Loucy (cell line): ENCODE measurements at regions not wholly inside any gene's neighbourhood (a gene's known extent, or its start where the extent isn't known, plus 50 kb on each side); places are given as distances from the start of the nearest gene placed in this dataset.

Experiments
- H2AFZ ChIP-seq: fragments of 200-600 bp; sonication (generic); 2 replicates; pipeline ENCODE4 v1.6.0; 2016; ENCODE audit warnings: antibody characterized with exemption, mild to moderate bottlenecking, low read length, moderate library complexity
- H3F3A ChIP-seq: fragments of 200-600 bp; 2 replicates; pipeline ENCODE4 v1.6.0; 2016; ENCODE audit warnings: antibody characterized with exemption, low read depth, mild to moderate bottlenecking
- H3K27me3 ChIP-seq: fragments of 200-600 bp; sonication (generic); 2 replicates; pipeline ENCODE4 v1.6.1; 2014; ENCODE audit warnings: low read length, mild to moderate bottlenecking; ENCODE audit not compliant: insufficient read depth, poor library complexity, severe bottlenecking
- H3K36me3 ChIP-seq: fragments of 200-600 bp; sonication (generic); 2 replicates; pipeline ENCODE4 v1.6.1; 2016; ENCODE audit warnings: low read length; ENCODE audit not compliant: insufficient read depth
- H3K4me1 ChIP-seq: fragments of 200-600 bp; sonication (generic); 2 replicates; pipeline ENCODE4 v1.5.1; 2014; ENCODE audit warnings: low read length, mild to moderate bottlenecking; ENCODE audit not compliant: insufficient read depth, poor library complexity, severe bottlenecking
- H3K4me2 ChIP-seq: fragments of 200-600 bp; sonication (generic); 2 replicates; pipeline ENCODE4 v1.6.0; 2014; ENCODE audit warnings: antibody characterized with exemption, low read length, low read depth, mild to moderate bottlenecking; ENCODE audit not compliant: poor library complexity, severe bottlenecking
- H3K4me3 ChIP-seq: fragments of 200-600 bp; sonication (generic); 2 replicates; pipeline ENCODE4 v1.5.1; 2014; ENCODE audit warnings: low read length, mild to moderate bottlenecking, mixed read lengths; ENCODE audit not compliant: poor library complexity, severe bottlenecking
- H3K79me2 ChIP-seq: fragments of 200-600 bp; sonication (generic); 2 replicates; pipeline ENCODE4 v1.6.1; 2014; ENCODE audit warnings: low read length; ENCODE audit not compliant: insufficient read depth
- H3K9ac ChIP-seq: fragments of 200-600 bp; sonication (generic); 2 replicates; pipeline ENCODE4 v1.6.0; 2014; ENCODE audit warnings: mild to moderate bottlenecking, low read depth, low read length, moderate library complexity; ENCODE audit not compliant: poor library complexity, severe bottlenecking
- H3K9me2 ChIP-seq: fragments of 200-600 bp; sonication (generic); replicated peaks from 2 replicates; pipeline ENCODE4 v1.6.1; 2016; ENCODE audit warnings: low read depth, low read length, mixed read lengths
- H3K9me3 ChIP-seq: fragments of 200-600 bp; sonication (generic); 2 replicates; pipeline ENCODE4 v1.6.1; 2014; ENCODE audit warnings: mild to moderate bottlenecking, antibody characterized with exemption, low read length, low read depth; ENCODE audit not compliant: insufficient read depth
- H4K20me1 ChIP-seq: fragments of 200-600 bp; sonication (generic); 2 replicates; pipeline ENCODE4 v1.6.0; 2014; ENCODE audit warnings: antibody characterized with exemption, low read length, mild to moderate bottlenecking; ENCODE audit not compliant: insufficient read depth, poor library complexity, severe bottlenecking
- CTCF ChIP-seq: fragments of 200-600 bp; sonication (generic); conservative IDR thresholded peaks from 2 replicates; pipeline ENCODE4 v1.5.1; 2014; ENCODE audit warnings: mild to moderate bottlenecking, antibody characterized with exemption, low read length
- EZH2phosphoT487 ChIP-seq: fragments of 200-600 bp; IDR thresholded peaks from 2 replicates; pipeline ENCODE4 v1.6.1; 2018; ENCODE audit warnings: antibody characterized with exemption, mild to moderate bottlenecking, moderate library complexity, borderline replicate concordance

- H4K20me1 ChIP-seq, result no peaks in the 10 kb centered on the region
- no peak overlapping the region for H2AFZ ChIP-seq
- no peaks in the 10 kb centered on the region for H3F3A ChIP-seq
- no peak overlapping the region for H3K4me2 ChIP-seq
- TF ChIP-seq CTCF (no peak), EZH2phosphoT487 (no peak)
- no peaks in the 10 kb centered on the region for H3K79me2 ChIP-seq
- no peak overlapping the region for H3K4me3 ChIP-seq
- H3K9me2 ChIP-seq, result no peaks in the 10 kb centered on the region
- H3K9me3 ChIP-seq, result no peaks in the 10 kb centered on the region
- no peaks in the 10 kb centered on the region for H3K27me3 ChIP-seq
- H3K9ac ChIP-seq, result no peak overlapping the region
- H3K4me1 ChIP-seq, result no peaks in the 10 kb centered on the region
- H3K36me3 ChIP-seq, result no peaks in the 10 kb centered on the region
These were observed 577.7 kb upstream of the NRG3 start for GRCh38 chr10:81297292-81297691.

- Histone ChIP-seq H2AFZ (no peak overlapping the region), H3K4me3 (no peak overlapping the region), H3K9me2 (no peaks in the 10 kb centered on the region), H3K27me3 (no peaks in the 10 kb centered on the region), H3K4me2 (no peak overlapping the region), H3K79me2 (no peaks in the 10 kb centered on the region), H3K9me3 (no peaks in the 10 kb centered on the region), H3F3A (no peaks in the 10 kb centered on the region), H3K4me1 (no peaks in the 10 kb centered on the region), H4K20me1 (no peaks in the 10 kb centered on the region), H3K9ac (no peak overlapping the region), H3K36me3 (no peaks in the 10 kb centered on the region)
- TF ChIP-seq CTCF (no peak), EZH2phosphoT487 (no peak)
These were observed 571.3 kb upstream of the NRG3 start for GRCh38 chr10:81303656-81304055.

GRCh38 chr10:81306971-81307782 lies 567.8 kb upstream of the NRG3 start:
- no peak overlapping the region for H2AFZ ChIP-seq
- H3K9me2 ChIP-seq, result no peaks in the 10 kb centered on the region
- no peaks in the 10 kb centered on the region for H4K20me1 ChIP-seq
- no peaks in the 10 kb centered on the region for H3K27me3 ChIP-seq
- no peaks in the 10 kb centered on the region for H3F3A ChIP-seq
- TF ChIP-seq CTCF (no peak), EZH2phosphoT487 (no peak)
- H3K4me2 ChIP-seq, result no peak overlapping the region
- no peaks in the 10 kb centered on the region for H3K9me3 ChIP-seq
- H3K4me1 ChIP-seq, result no peaks in the 10 kb centered on the region
- H3K36me3 ChIP-seq, result no peaks in the 10 kb centered on the region
- no peak overlapping the region for H3K9ac ChIP-seq
- no peaks in the 10 kb centered on the region for H3K79me2 ChIP-seq
- H3K4me3 ChIP-seq, result no peak overlapping the region
